ENCODE measurements at regions not wholly inside any gene's neighbourhood (a gene's known extent, or its start where the extent isn't known, plus 50 kb on each side); places are given as distances from the start of the nearest gene placed in this dataset.

GRCh38 chr4:123346330-123346940 lies 50.2 kb upstream of the SPRY1 start:
- TF ChIP-seq CTCF (conservative IDR thresholded peaks at IDR 0.05; ENCODE audit: low read length) = no peak
- no peak for TF ChIP-seq EZH2phosphoT487 (IDR thresholded peaks at IDR 0.05; ENCODE audit: borderline replicate concordance)

All from Loucy (cell line).